HG03025 (cell line): ENCODE measurements at regions not wholly inside any gene's neighbourhood (a gene's known extent, or its start where the extent isn't known, plus 50 kb on each side); places are given as distances from the start of the nearest gene placed in this dataset.

Source experiments
- ATAC-seq: cut with Tn5 transposase; IDR thresholded peaks from one replicate; pipeline ENCODE4 v1.9.1; 2021; ENCODE audit warnings: mild to moderate bottlenecking, moderate library complexity; ENCODE audit not compliant: unreplicated experiment, low FRiP score

GRCh38 chr2:145161656-145162055 is 641.7 kb upstream of the ZEB2 start:
- ATAC-seq: no peak

GRCh38 chr2:145160855-145161254 is 640.9 kb upstream of the ZEB2 start:
- ATAC-seq: no peak

- no peak for ATAC-seq
These were observed 639.8 kb upstream of the ZEB2 start for GRCh38 chr2:145159676-145160075.

GRCh38 chr2:145157741-145158591 is 638.0 kb upstream of the ZEB2 start:
- ATAC-seq: no peak

- no peak for ATAC-seq
These were observed 637.2 kb upstream of the ZEB2 start for GRCh38 chr2:145157036-145157675.

GRCh38 chr2:145156199-145156598 is 636.3 kb upstream of the ZEB2 start:
- no peak for ATAC-seq

GRCh38 chr2:145155196-145155595 is 635.3 kb upstream of the ZEB2 start:
- no peak for ATAC-seq

- ATAC-seq: no peak
These were observed 634.8 kb upstream of the ZEB2 start for GRCh38 chr2:145154731-145155130.

- ATAC-seq: no peak
These were observed 626.8 kb upstream of the ZEB2 start for GRCh38 chr2:145146691-145147090.

GRCh38 chr2:145144131-145144728 is 624.3 kb upstream of the ZEB2 start:
- ATAC-seq: no peak

GRCh38 chr2:145141981-145142380 is 622.1 kb upstream of the ZEB2 start:
- ATAC-seq: no peak

- ATAC-seq: no peak
These were observed 620.7 kb upstream of the ZEB2 start for GRCh38 chr2:145140658-145141057.

- ATAC-seq: no peak
These were observed 618.7 kb upstream of the ZEB2 start for GRCh38 chr2:145138626-145139025.

- no peak for ATAC-seq
These were observed 618.0 kb upstream of the ZEB2 start for GRCh38 chr2:145137901-145138300.

- ATAC-seq: no peak
These were observed 617.3 kb upstream of the ZEB2 start for GRCh38 chr2:145137211-145137610.

- ATAC-seq: no peak
These were observed 616.8 kb upstream of the ZEB2 start for GRCh38 chr2:145136702-145137101.

- no peak for ATAC-seq
These were observed 606.2 kb upstream of the ZEB2 start for GRCh38 chr2:145126146-145126545.

- ATAC-seq: no peak
These were observed 604.2 kb upstream of the ZEB2 start for GRCh38 chr2:145124085-145124484.

- ATAC-seq: no peak
These were observed 603.7 kb upstream of the ZEB2 start for GRCh38 chr2:145123606-145124005.

GRCh38 chr2:145119225-145119624 is 599.3 kb upstream of the ZEB2 start:
- ATAC-seq: no peak

- no peak for ATAC-seq
These were observed 597.2 kb upstream of the ZEB2 start for GRCh38 chr2:145116834-145117725.
